ENCODE measurements at regions not wholly inside any gene's neighbourhood (a gene's known extent, or its start where the extent isn't known, plus 50 kb on each side); places are given as distances from the start of the nearest gene placed in this dataset.

DNA sequence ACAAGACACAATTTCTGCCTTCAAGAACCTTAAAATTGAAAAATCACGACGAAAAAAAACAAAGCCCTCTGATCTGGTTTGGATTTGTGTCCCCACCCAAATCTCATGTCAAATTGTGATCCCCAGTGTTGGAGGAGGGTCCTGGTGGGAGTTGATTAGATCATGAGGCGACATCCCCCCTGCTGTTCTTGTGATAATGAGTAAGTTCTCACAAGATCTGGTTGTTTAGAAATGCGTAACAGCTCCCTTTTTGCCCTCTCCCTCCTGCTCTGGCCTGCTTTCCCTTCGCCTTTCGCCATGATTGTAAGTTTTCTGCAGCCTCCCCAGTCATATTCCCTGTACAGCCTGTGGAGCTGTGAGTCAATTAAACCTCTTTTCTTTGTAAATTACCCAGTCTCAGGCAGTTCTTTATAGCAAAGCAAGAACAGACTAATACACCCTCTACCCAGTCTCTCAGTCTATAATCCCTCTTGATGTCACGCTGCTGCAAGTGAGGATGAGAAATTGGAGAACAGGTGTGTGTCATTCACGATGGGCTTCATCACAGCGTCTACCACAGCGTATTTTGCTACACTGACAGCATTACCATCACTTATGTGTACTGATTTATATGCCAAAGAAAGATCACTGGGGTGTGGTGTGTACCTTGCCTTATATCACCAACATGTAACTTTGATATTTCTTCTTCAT is 330.7 kb downstream of the MTX2 start:
- TF ChIP-seq EZH2 (IDR thresholded peaks at IDR 0.05) (no peak), POLR2AphosphoS5 (IDR thresholded peaks at IDR 0.05; ENCODE audit: borderline replicate concordance, low read depth, low read length) (no peak)
